NCI-H2227 (cell line): ENCODE measurements at regions not wholly inside any gene's neighbourhood (a gene's known extent, or its start where the extent isn't known, plus 50 kb on each side); places are given as distances from the start of the nearest gene placed in this dataset.

ENCODE experiments used
- DNase-seq: peaks from one replicate; lab custom pipeline; 2025; ENCODE audit not compliant: unreplicated experiment; lab: John Stamatoyannopoulos, UW

DNA sequence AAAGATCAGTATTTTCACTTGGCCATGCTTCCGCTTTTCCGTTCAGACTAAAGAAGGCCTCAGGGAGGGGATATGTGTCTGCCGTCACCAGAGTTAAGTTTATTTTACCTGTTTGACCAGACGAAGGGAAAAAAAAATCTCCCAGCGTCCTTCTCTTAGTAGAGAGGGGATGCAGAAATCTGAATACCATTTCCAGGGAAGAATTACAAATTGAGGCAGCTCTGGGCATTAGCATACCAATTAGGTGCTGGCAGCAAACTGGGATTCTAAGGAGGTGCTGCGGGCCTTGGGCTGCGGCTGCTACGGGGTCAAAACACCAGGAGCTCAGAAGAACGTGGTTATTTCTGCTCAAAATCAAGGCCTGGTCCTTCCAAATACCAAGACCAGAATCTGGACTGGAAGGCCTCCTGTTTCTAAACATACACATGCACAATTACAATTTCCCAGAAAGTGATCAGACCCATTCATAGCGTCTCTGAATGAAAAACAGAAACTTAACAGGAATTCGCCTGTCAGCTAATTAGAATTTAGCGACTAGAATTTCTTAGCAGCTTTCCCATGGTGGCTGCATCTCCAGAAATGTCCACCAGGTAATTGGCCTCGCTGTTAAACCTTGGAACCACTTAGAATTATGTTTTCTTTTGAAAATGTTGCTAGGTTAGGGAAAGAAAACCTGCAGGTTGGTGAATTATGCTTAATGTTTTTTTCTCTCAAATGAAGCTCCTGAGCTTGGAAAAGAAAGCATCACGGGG, 617.0 kb downstream of the VRK1 start:
- DNase-seq = no peak

GRCh38 chr14:97414718-97415098, 617.5 kb downstream of the VRK1 start:
- no peak for DNase-seq

GRCh38 chr14:97415907-97416306, 618.7 kb downstream of the VRK1 start:
- no peak for DNase-seq

GRCh38 chr14:97416550-97416949, 619.4 kb downstream of the VRK1 start:
- no peak for DNase-seq

DNA sequence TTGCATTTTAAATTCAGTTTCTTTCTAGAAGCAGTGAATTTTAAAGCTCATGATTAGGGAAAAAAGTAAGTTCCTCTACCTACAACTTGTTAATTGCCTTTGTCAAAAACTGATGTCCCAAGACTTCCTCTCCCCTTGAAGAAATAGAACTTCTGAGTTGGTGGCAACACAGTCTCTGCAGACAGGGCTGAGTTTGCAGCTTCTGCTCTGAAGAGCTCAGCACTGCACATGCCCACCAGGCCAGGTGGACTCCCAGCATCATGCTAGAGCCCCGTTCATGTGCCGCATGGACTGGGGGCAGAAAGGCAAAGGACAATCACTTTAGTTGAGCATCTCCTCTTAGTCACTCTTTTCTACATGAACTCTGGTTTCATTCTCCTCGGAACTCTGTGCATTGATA, 620.1 kb downstream of the VRK1 start:
- DNase-seq = no peak

GRCh38 chr14:97420211-97420610, 623.0 kb downstream of the VRK1 start:
- no peak for DNase-seq

DNA sequence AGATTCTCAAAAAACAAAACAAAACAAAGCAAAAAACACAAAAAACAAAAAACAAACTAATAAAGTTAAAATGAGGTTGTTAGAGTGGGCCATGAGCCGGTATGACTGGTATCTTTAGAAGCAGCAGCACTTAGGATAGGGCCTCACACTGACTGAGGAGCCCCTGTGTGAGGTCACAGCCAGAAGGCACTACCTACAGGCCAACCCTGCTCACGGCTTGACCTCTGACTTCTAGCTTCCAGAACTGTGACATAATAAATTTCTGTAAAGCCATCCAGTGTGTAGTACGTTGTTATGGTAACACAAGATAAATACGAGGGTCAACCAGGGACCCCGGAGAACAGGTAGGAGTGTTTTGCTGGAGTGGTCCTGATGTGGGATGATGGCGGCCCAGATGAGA, 629.6 kb downstream of the VRK1 start:
- no peak for DNase-seq

- no peak for DNase-seq
These were observed 631.7 kb downstream of the VRK1 start for GRCh38 chr14:97428808-97429440.

- DNase-seq = no peak
These were observed 635.4 kb downstream of the VRK1 start for GRCh38 chr14:97432586-97432985.

- no peak for DNase-seq
These were observed 644.7 kb downstream of the VRK1 start for GRCh38 chr14:97441740-97442362.

GRCh38 chr14:97442363-97442762, 645.2 kb downstream of the VRK1 start:
- DNase-seq = no peak

GRCh38 chr14:97443412-97443811, 646.2 kb downstream of the VRK1 start:
- no peak for DNase-seq

DNA sequence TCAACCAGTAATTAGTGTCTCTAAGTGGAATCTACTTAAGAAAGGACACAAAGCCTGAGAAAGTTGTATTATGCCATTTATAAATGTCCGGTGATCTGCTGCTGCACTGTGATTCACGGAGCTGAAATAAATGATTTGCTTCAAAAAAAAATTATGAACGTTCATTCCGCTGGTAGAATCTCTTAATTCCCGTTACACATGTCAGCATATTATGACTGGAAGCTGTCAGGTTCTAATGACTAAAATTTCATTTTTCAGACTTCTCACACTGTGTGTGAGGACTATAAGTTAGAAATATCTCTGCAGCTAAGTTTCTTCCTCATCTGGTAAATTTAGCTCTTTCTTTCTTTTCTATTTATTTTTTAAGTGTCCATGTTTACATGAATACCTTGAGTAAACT, 647.1 kb downstream of the VRK1 start:
- DNase-seq = no peak

GRCh38 chr14:97445367-97445766, 648.2 kb downstream of the VRK1 start:
- no peak for DNase-seq

- no peak for DNase-seq
These were observed 648.9 kb downstream of the VRK1 start for GRCh38 chr14:97446087-97446486.

GRCh38 chr14:97452314-97452713, 655.1 kb downstream of the VRK1 start:
- no peak for DNase-seq

GRCh38 chr14:97453991-97454390, 656.8 kb downstream of the VRK1 start:
- DNase-seq = no peak

DNA sequence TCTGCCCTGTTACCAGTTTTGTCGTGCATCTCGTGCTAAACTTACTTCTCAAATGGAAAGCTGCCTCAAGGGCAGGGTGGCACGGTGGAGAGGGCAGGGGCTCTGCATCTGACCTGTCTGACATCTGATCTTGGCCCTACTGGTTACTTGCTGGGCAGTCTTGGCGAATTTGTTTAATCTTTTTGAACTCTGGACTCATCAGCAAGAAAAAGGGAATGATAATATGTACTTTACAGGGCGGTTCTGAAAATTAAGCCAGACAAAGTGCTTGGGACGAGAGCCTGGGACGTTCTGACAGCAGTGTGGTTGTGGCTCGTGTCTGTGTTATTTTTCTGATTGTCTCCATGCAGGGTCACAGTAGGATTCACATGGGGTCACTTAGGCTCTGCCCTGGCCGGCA, 659.3 kb downstream of the VRK1 start:
- DNase-seq = no peak

GRCh38 chr14:97456958-97457357, 659.8 kb downstream of the VRK1 start:
- DNase-seq = no peak

- no peak for DNase-seq
These were observed 660.4 kb downstream of the VRK1 start for GRCh38 chr14:97457575-97458085.

- DNase-seq = no peak
These were observed 661.1 kb downstream of the VRK1 start for GRCh38 chr14:97458255-97458654.
